Mesendoderm (in vitro differentiated cells): ENCODE measurements at regions not wholly inside any gene's neighbourhood (a gene's known extent, or its start where the extent isn't known, plus 50 kb on each side); places are given as distances from the start of the nearest gene placed in this dataset.

ENCODE experiments used
- DNase-seq: peaks from one replicate; pipeline ENCODE4 v3.0.0; 2013
- H2AK5ac ChIP-seq: 2 replicates; pipeline ENCODE4 v1.6.1; 2013; ENCODE audit warnings: low read length, inconsistent platforms
- H2BK120ac ChIP-seq: 2 replicates; pipeline ENCODE4 v1.6.1; 2013; ENCODE audit warnings: low read depth, mild to moderate bottlenecking, low read length, moderate library complexity, mixed read lengths
- H2BK15ac ChIP-seq: replicated peaks from 2 replicates; pipeline ENCODE4 v1.6.1; 2013; ENCODE audit warnings: low read depth, mild to moderate bottlenecking, moderate library complexity
- H2BK5ac ChIP-seq: 2 replicates; pipeline ENCODE4 v1.6.1; 2013; ENCODE audit warnings: low read length, inconsistent platforms
- H3K18ac ChIP-seq: 2 replicates; pipeline ENCODE4 v1.6.1; 2013; ENCODE audit warnings: mild to moderate bottlenecking, low read length, mixed read lengths
- H3K23ac ChIP-seq: one replicate; pipeline ENCODE4 v1.6.1; 2013; ENCODE audit warnings: low read length
- H3K27ac ChIP-seq: 2 replicates; pipeline ENCODE4 v1.5.1; 2013; ENCODE audit warnings: low read depth, mild to moderate bottlenecking, inconsistent platforms, low read length, moderate library complexity
- H3K27me3 ChIP-seq: 2 replicates; pipeline ENCODE4 v1.6.1; 2013; ENCODE audit warnings: low read length, control low read depth, mild to moderate bottlenecking, inconsistent platforms; ENCODE audit not compliant: insufficient read depth, poor library complexity
- H3K36me3 ChIP-seq: 2 replicates; pipeline ENCODE4 v1.6.1; 2013; ENCODE audit warnings: low read length, inconsistent platforms; ENCODE audit not compliant: control insufficient read depth, insufficient read depth
- H3K4ac ChIP-seq: one replicate; pipeline ENCODE4 v1.6.1; 2013; ENCODE audit warnings: low read depth, mild to moderate bottlenecking, low read length, moderate library complexity
- H3K4me1 ChIP-seq: 2 replicates; pipeline ENCODE4 v1.6.1; 2013; ENCODE audit warnings: low read depth, low read length, inconsistent platforms; ENCODE audit not compliant: control insufficient read depth
- H3K4me2 ChIP-seq: 2 replicates; pipeline ENCODE4 v1.6.1; 2013; ENCODE audit warnings: low read length
- H3K4me3 ChIP-seq: 2 replicates; pipeline ENCODE4 v1.5.1; 2013; ENCODE audit warnings: mild to moderate bottlenecking, low read length
- H3K56ac ChIP-seq: one replicate; pipeline ENCODE4 v1.6.1; 2013; ENCODE audit warnings: low read length
- H3K79me1 ChIP-seq: 2 replicates; pipeline ENCODE4 v1.6.1; 2013; ENCODE audit warnings: low read length, inconsistent platforms
- H3K79me2 ChIP-seq: 2 replicates; pipeline ENCODE4 v1.6.1; 2013; ENCODE audit warnings: mild to moderate bottlenecking, low read length; ENCODE audit not compliant: control insufficient read depth, insufficient read depth
- H3K9ac ChIP-seq: 2 replicates; pipeline ENCODE4 v1.6.1; 2013; ENCODE audit warnings: low read length, inconsistent platforms
- H4K5ac ChIP-seq: one replicate; pipeline ENCODE4 v1.6.1; 2013; ENCODE audit warnings: low read length
- H4K8ac ChIP-seq: one replicate; pipeline ENCODE4 v1.6.1; 2013; ENCODE audit warnings: low read depth, mild to moderate bottlenecking, control low read depth, low read length, moderate library complexity
- WGBS: extraction: QIAGEN DNeasy Blood & Tissue Kit; methylation state at CpG from one replicate; pipeline ENCODE4 v1.1.7; 2013; ENCODE audit warnings: low lambda C conversion rate, missing lambda C conversion rate; ENCODE audit not compliant: insufficient coverage; ENCODE audit errors: extremely low coverage; 5-methylcytosine and 5-hydroxymethylcytosine counted together

DNA sequence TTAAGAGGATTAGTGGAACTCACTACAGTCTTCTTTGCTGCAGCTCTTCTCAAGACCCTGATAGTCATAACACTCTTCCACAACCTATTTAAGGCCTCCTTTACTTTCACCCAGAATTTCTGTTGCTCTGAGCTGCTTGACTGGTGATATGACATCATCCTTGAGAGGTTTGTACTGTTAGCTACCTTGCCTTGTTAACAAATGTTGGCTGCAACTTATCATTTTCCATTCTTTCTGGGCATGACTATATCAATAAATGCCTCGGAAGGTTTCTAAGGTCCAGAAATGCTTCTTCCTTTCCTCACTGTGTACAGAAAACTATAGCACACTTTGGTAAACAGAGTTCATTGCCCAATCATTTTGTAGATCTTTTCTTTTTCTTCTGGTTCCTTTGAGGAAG is 1292.2 kb upstream of the TMPRSS15 start:
- no CpG with 5 or more reads among the region's 1 CpG for WGBS
- H3K4me1 ChIP-seq = no peaks in the 10 kb centered on the region
- no peaks in the 10 kb centered on the region for H3K36me3 ChIP-seq
- H3K18ac ChIP-seq = no peak overlapping the region
- H3K9ac ChIP-seq = no peak overlapping the region
- H3K4me2 ChIP-seq = no peak overlapping the region
- H3K4me3 ChIP-seq = no peak overlapping the region
- H2BK120ac ChIP-seq = no peak overlapping the region
- DNase-seq = no peak
- no peak overlapping the region for H3K23ac ChIP-seq
- no peak overlapping the region for H2AK5ac ChIP-seq
- H2BK5ac ChIP-seq = no peak overlapping the region
- no peaks in the 10 kb centered on the region for H3K79me2 ChIP-seq
- no peak overlapping the region for H4K5ac ChIP-seq
- no peak overlapping the region for H3K56ac ChIP-seq
- no peak overlapping the region for H2BK15ac ChIP-seq
- no peak overlapping the region for H3K4ac ChIP-seq
- H3K27ac ChIP-seq = no peak overlapping the region
- H3K27me3 ChIP-seq = no peaks in the 10 kb centered on the region
- no peak overlapping the region for H4K8ac ChIP-seq
- no peaks in the 10 kb centered on the region for H3K79me1 ChIP-seq

DNA sequence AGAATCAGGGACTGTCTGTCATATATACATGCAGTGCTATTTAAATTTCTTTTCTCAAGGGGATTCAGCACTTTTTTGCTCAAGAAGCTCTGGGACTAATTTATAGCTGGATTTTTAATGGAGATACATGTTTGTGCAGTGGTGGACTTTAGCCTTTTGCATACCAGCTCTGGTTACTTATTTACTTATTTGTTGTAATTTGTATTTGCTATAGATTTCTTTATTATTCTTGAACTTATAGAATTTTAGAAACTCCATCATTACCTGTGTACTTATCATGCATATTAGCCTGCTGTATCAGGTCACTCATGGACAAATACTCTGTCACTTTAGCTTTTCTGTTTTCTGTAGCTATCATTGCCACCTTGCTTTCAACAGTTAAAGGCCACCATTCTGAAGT is 1296.9 kb upstream of the TMPRSS15 start:
- no peaks in the 10 kb centered on the region for H3K79me1 ChIP-seq
- H3K9ac ChIP-seq = no peak overlapping the region
- no peaks in the 10 kb centered on the region for H3K4me1 ChIP-seq
- no peak overlapping the region for H3K4me2 ChIP-seq
- no peak for DNase-seq
- H3K36me3 ChIP-seq = no peaks in the 10 kb centered on the region
- no peak overlapping the region for H2BK15ac ChIP-seq
- no peak overlapping the region for H2BK5ac ChIP-seq
- H3K18ac ChIP-seq = no peak overlapping the region
- no peaks in the 10 kb centered on the region for H3K27me3 ChIP-seq
- no peak overlapping the region for H3K23ac ChIP-seq
- no peak overlapping the region for H4K8ac ChIP-seq
- H3K4ac ChIP-seq = no peak overlapping the region
- H3K79me2 ChIP-seq = no peaks in the 10 kb centered on the region
- H2AK5ac ChIP-seq = no peak overlapping the region
- no peak overlapping the region for H2BK120ac ChIP-seq
- no peak overlapping the region for H3K27ac ChIP-seq
- H3K56ac ChIP-seq = no peak overlapping the region
- no peak overlapping the region for H3K4me3 ChIP-seq
- H4K5ac ChIP-seq = no peak overlapping the region

DNA sequence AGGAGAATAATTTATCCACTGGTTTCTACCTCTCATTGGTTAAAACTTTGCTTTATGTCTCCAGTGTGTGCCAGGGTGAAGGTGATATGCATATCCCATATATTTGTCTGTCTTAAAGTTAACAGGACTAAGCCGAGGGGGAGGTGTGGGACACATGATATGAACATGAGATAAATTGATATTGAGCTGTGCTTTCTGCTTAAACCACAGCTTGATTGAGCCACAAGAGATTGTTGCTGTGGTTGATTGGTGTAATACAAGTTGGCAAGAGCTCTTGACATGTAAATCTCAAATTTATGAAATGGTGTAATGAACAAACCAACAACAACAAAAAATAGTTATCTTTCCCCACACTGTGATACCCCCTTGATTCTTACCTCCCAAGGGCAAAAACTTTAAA is 1295.5 kb upstream of the NCAM2 start:
- H3K79me2 ChIP-seq = no peaks in the 10 kb centered on the region
- WGBS = no CpG with 5 or more reads among the region's 1 CpG
- no peak for DNase-seq

DNA sequence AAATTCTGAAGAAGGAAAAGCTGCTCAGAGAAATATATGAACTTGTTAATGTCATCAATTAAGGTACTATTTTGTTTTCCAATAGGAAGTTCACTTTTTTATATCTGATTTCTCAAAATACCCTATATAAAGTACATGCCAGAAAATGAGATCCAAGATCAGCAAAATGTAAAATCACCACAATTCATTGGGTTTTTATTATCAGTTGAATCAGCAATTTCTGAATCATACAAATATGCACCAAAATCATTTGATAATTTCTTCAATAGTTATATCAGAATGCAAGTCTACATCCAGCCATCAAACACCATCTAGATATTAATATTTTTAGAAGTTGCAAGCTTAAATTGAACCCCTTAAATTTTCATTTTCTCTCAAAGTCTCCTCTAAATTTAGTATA is 1293.4 kb upstream of the NCAM2 start:
- H4K8ac ChIP-seq = no peak overlapping the region
- no peak overlapping the region for H2BK5ac ChIP-seq
- H3K79me2 ChIP-seq = no peaks in the 10 kb centered on the region
- H2AK5ac ChIP-seq = no peak overlapping the region
- no peak overlapping the region for H3K56ac ChIP-seq
- no peaks in the 10 kb centered on the region for H3K36me3 ChIP-seq
- H3K79me1 ChIP-seq = no peaks in the 10 kb centered on the region
- no peak overlapping the region for H3K27ac ChIP-seq
- no peak overlapping the region for H3K4me3 ChIP-seq
- no peak overlapping the region for H3K18ac ChIP-seq
- no peak overlapping the region for H3K4ac ChIP-seq
- DNase-seq = no peak
- no peaks in the 10 kb centered on the region for H3K27me3 ChIP-seq
- no peak overlapping the region for H2BK120ac ChIP-seq
- no peak overlapping the region for H4K5ac ChIP-seq
- H3K9ac ChIP-seq = no peak overlapping the region
- no peaks in the 10 kb centered on the region for H3K4me1 ChIP-seq
- no peak overlapping the region for H2BK15ac ChIP-seq
- no peak overlapping the region for H3K23ac ChIP-seq
- no peak overlapping the region for H3K4me2 ChIP-seq

More for the DNA sequence above, 1295.5 kb upstream of the NCAM2 start:
- Histone ChIP-seq H3K4ac (no peak overlapping the region), H2BK5ac (no peak overlapping the region), H3K4me3 (no peak overlapping the region), H4K5ac (no peak overlapping the region), H3K4me1 (no peaks in the 10 kb centered on the region), H4K8ac (no peak overlapping the region), H3K4me2 (no peak overlapping the region), H3K56ac (no peak overlapping the region), H3K9ac (no peak overlapping the region), H3K18ac (no peak overlapping the region), H2AK5ac (no peak overlapping the region), H3K79me1 (no peaks in the 10 kb centered on the region), H3K23ac (no peak overlapping the region), H2BK120ac (no peak overlapping the region), H2BK15ac (no peak overlapping the region), H3K27me3 (no peaks in the 10 kb centered on the region), H3K27ac (no peak overlapping the region), H3K36me3 (no peaks in the 10 kb centered on the region)

DNA sequence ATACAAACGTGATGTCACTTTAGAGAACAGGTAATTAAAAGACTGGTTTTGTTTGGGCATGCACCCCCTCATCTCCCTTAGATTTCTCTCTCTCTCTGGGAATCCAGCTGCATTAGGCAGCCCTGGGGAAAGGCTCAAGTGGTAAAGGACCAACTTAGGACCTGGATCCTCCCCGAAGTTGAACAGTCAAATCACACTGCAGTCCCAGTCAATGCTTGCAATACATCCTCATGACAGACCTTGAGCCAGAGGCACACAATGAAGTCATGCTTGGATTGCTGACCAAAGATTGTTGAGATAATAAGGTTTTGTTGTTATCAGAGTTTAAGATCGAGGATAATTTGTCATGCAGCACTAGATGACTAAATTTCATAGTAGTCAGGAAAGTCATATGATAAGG is 1285.8 kb upstream of the NCAM2 start:
- Histone ChIP-seq H3K9ac (no peak overlapping the region), H3K18ac (no peak overlapping the region), H3K27me3 (no peaks in the 10 kb centered on the region), H4K5ac (no peak overlapping the region), H3K36me3 (no peaks in the 10 kb centered on the region), H3K4me2 (no peak overlapping the region), H2BK15ac (no peak overlapping the region), H3K4me1 (no peaks in the 10 kb centered on the region), H3K4me3 (no peak overlapping the region), H2BK5ac (no peak overlapping the region), H3K4ac (no peak overlapping the region), H4K8ac (no peak overlapping the region), H3K79me1 (no peaks in the 10 kb centered on the region), H3K79me2 (no peaks in the 10 kb centered on the region), H3K23ac (no peak overlapping the region), H3K27ac (no peak overlapping the region), H2BK120ac (no peak overlapping the region), H3K56ac (no peak overlapping the region), H2AK5ac (no peak overlapping the region)
- no CpG with 5 or more reads among the region's 3 CpGs for WGBS
- no peak for DNase-seq

DNA sequence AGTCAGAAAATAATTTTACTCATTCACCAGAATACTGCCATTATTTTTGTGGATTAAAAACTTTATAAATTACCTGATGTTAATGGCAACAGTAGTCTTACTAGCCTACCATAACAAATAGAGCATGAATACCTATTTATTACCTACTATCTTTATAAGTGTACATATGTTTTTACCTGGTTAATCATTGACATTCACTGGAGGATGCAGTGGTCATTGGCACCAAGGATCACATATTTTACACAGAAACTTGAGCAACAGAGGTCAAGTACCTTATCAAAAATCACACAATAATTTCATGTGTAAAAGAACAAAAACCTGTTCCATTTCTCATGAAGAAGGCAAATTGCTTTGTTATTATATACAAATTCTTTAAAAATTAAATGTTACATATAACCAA is 1284.9 kb upstream of the NCAM2 start:
- Histone ChIP-seq H3K27ac (no peak overlapping the region), H3K36me3 (no peaks in the 10 kb centered on the region), H2BK5ac (no peak overlapping the region), H4K8ac (no peak overlapping the region), H3K4me1 (no peaks in the 10 kb centered on the region), H3K79me1 (no peaks in the 10 kb centered on the region), H3K79me2 (no peaks in the 10 kb centered on the region), H2BK120ac (no peak overlapping the region), H3K27me3 (no peaks in the 10 kb centered on the region), H4K5ac (no peak overlapping the region), H3K56ac (no peak overlapping the region), H2BK15ac (no peak overlapping the region), H3K9ac (no peak overlapping the region), H3K4me3 (no peak overlapping the region), H2AK5ac (no peak overlapping the region), H3K23ac (no peak overlapping the region), H3K4me2 (no peak overlapping the region), H3K18ac (no peak overlapping the region), H3K4ac (no peak overlapping the region)
- DNase-seq = no peak
